ENCODE measurements at regions not wholly inside any gene's neighbourhood (a gene's known extent, or its start where the extent isn't known, plus 50 kb on each side); places are given as distances from the start of the nearest gene placed in this dataset.

GRCh38 chr20:23167431-23167830 is 81.3 kb upstream of the CD93 start (continued):
- no peak for TF ChIP-seq CTCF (conservative IDR thresholded peaks at IDR 0.05; ENCODE audit: low read depth in 2 of 2)
- no peak for TF ChIP-seq ZNF331 (CRISPR knock-in tag; IDR thresholded peaks at IDR 0.05; ENCODE audit: low read depth)
- TF ChIP-seq JUNB (IDR thresholded peaks at IDR 0.05; ENCODE audit: unreplicated experiment), result no peak
- no peak for TF ChIP-seq EZH2 (IDR thresholded peaks at IDR 0.05; ENCODE audit: low read depth, unreplicated experiment)

- Histone ChIP-seq H3K9me2 (ENCODE audit: insufficient read depth) (no peaks in the 10 kb centered on the region), H2AFZ (no peak overlapping the region), H3F3A (replicated peaks; ENCODE audit: low read depth) (no peaks in the 10 kb centered on the region), H3K27ac (ENCODE audit: low read depth) (no peak overlapping the region), H3K27me3 (ENCODE audit: insufficient read depth) (no peaks in the 10 kb centered on the region), H3K4me2 (no peak overlapping the region), H3K36me3 (ENCODE audit: insufficient read depth) (no peaks in the 10 kb centered on the region), H4K20me1 (replicated peaks; ENCODE audit: insufficient read depth) (no peaks in the 10 kb centered on the region), H3K4me3 (no peak overlapping the region), H3K79me2 (replicated peaks; ENCODE audit: insufficient read depth) (no peaks in the 10 kb centered on the region), H3K4me1 (ENCODE audit: insufficient read depth) (no peaks in the 10 kb centered on the region)
- Mint-ChIP-seq H3K36me3 (ENCODE audit: low read depth) (no peaks in the 10 kb centered on the region), H3K27me3 (ENCODE audit: insufficient read depth, low read depth, poor library complexity) (peaks cover 7% of the 10 kb centered on the region), H3K27ac (no peak overlapping the region), H3K4me1 (peaks cover 3% of the 10 kb centered on the region; the same call in 1 of the 3 replicates), H3K9me3 (no peaks in the 10 kb centered on the region; the same call in 2 of the 3 replicates), H3K4me3 (no peak overlapping the region)
- TF ChIP-seq POLR2AphosphoS5 (IDR thresholded peaks at IDR 0.05; ENCODE audit: low read depth) (no peak), REST (IDR thresholded peaks at IDR 0.05; ENCODE audit: unreplicated experiment) (no peak), NANOG (IDR thresholded peaks at IDR 0.05; ENCODE audit: borderline replicate concordance) (no peak), CTCF (conservative IDR thresholded peaks at IDR 0.05; ENCODE audit: low read depth in 2 of 2) (no peak), ZNF331 (CRISPR knock-in tag; IDR thresholded peaks at IDR 0.05; ENCODE audit: low read depth) (no peak), ZNF462 (CRISPR knock-in tag; IDR thresholded peaks at IDR 0.05) (no peak)
- no peak for ATAC-seq
- no peak for DNase-seq (ENCODE audit: low spot score)
Observed at GRCh38 chr20:23166563-23166962, 80.4 kb upstream of the CD93 start.
